HepG2 (cell line): ENCODE measurements at regions not wholly inside any gene's neighbourhood (a gene's known extent, or its start where the extent isn't known, plus 50 kb on each side); places are given as distances from the start of the nearest gene placed in this dataset.

Source experiments
- EZH2 ChIP-seq: conservative IDR thresholded peaks from 2 replicates; pipeline ENCODE4 v1.6.1; 2012; ENCODE audit warnings: mild to moderate bottlenecking, low read depth, low read length, moderate library complexity
- TF ChIP-seq, protein P1 (sequence below): sonication (generic); formaldehyde crosslinking; IDR thresholded peaks from 2 replicates; pipeline ENCODE4 v1.5.1; 2020; ENCODE audit warnings: missing genetic modification reagents, mild to moderate bottlenecking, borderline replicate concordance
- TF ChIP-seq, protein P2 (sequence below): sonication (generic); formaldehyde crosslinking; IDR thresholded peaks from 2 replicates; pipeline ENCODE4 v1.4.0; 2020; ENCODE audit warnings: missing genetic modification reagents, borderline replicate concordance

DNA sequence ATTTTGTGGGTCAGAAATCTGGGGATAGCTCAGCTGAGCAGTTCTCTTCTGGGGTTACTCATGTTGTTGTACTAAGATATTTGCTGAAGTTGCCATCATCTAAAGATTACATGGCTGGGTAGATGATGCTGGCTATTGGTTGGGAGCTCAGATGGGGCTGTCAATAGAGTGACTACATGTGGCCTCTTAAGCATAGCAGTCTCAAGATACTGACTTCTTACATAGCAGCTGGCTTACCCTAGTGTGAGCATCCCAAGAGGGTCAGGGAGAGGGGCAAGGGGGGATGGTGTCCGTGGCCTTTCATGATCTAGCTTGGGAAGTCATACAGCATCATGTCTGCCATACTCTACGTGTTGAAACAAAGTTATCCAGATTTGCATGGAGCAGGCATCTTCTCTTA, 90.1 kb upstream of the HMGA2 start:
- TF ChIP-seq EZH2: no peak
- TF ChIP-seq, protein P1, sequence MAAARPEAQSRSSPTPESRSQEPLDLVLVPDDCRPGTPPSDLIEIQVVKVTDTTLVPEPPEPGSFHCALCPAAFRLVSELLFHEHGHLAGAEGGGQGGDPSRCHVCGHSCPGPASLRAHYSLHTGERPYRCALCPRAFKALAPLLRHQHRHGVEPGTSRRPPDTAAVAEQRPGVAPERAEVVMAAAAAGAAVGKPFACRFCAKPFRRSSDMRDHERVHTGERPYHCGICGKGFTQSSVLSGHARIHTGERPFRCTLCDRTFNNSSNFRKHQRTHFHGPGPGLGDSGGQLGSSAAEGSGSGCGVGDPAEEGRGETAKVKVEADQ (CRISPR knock-in tag): no peak
- TF ChIP-seq, protein P2, sequence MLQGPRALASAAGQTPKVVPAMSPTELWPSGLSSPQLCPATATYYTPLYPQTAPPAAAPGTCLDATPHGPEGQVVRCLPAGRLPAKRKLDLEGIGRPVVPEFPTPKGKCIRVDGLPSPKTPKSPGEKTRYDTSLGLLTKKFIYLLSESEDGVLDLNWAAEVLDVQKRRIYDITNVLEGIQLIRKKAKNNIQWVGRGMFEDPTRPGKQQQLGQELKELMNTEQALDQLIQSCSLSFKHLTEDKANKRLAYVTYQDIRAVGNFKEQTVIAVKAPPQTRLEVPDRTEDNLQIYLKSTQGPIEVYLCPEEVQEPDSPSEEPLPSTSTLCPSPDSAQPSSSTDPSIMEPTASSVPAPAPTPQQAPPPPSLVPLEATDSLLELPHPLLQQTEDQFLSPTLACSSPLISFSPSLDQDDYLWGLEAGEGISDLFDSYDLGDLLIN (CRISPR knock-in tag): no peak
